ENCODE measurements at regions not wholly inside any gene's neighbourhood (a gene's known extent, or its start where the extent isn't known, plus 50 kb on each side); places are given as distances from the start of the nearest gene placed in this dataset.

GRCh38 chr5:145203193-145203592, 631.9 kb downstream of the PRELID2 start:
- ATAC-seq (ENCODE audit: poor library complexity) (no peak), DNase-seq (no peak)
- intact Hi-C loops (cut with DNase I), result no loop called here

- no peak for DNase-seq
- intact Hi-C loops (cut with DNase I), result no loop called here
- ATAC-seq (ENCODE audit: poor library complexity), result no peak
These were observed 636.4 kb downstream of the PRELID2 start for GRCh38 chr5:145198525-145199260.

- DNase-seq (no peak), ATAC-seq (ENCODE audit: poor library complexity) (no peak)
- intact Hi-C loops (cut with DNase I), result no loop called here
These were observed 645.4 kb downstream of the PRELID2 start for GRCh38 chr5:145189746-145190145.

- no peak for ATAC-seq (ENCODE audit: poor library complexity)
- no peak for DNase-seq
- intact Hi-C loops (cut with DNase I), result no loop called here
These were observed 654.8 kb downstream of the PRELID2 start for GRCh38 chr5:145180371-145180770.

- intact Hi-C loops (cut with DNase I), result no loop called here
- ATAC-seq (ENCODE audit: poor library complexity), result no peak
- no peak for DNase-seq
These were observed 656.3 kb downstream of the PRELID2 start for GRCh38 chr5:145178641-145179523.

GRCh38 chr5:145176041-145176440, 659.1 kb downstream of the PRELID2 start:
- no peak for ATAC-seq (ENCODE audit: poor library complexity)
- DNase-seq, result no peak
- intact Hi-C loops (cut with DNase I), result no loop called here

GRCh38 chr5:145166110-145166509, 669.0 kb downstream of the PRELID2 start:
- ATAC-seq (ENCODE audit: poor library complexity) (no peak), DNase-seq (no peak)
- intact Hi-C loops (cut with DNase I), result no loop called here

- intact Hi-C loops (cut with DNase I), result no loop called here
- no peak for DNase-seq
- ATAC-seq (ENCODE audit: poor library complexity), result no peak
These were observed 671.3 kb downstream of the PRELID2 start for GRCh38 chr5:145163876-145164275.

- no peak for DNase-seq
- intact Hi-C loops (cut with DNase I), result no loop called here
- ATAC-seq (ENCODE audit: poor library complexity), result no peak
These were observed 672.5 kb downstream of the PRELID2 start for GRCh38 chr5:145162626-145163025.

- no peak for DNase-seq
- ATAC-seq (ENCODE audit: poor library complexity), result no peak
- intact Hi-C loops (cut with DNase I), result no loop called here
These were observed 673.8 kb downstream of the PRELID2 start for GRCh38 chr5:145161391-145161790.

- intact Hi-C loops (cut with DNase I), result no loop called here
- no peak for DNase-seq
- no peak for ATAC-seq (ENCODE audit: poor library complexity)
These were observed 674.5 kb downstream of the PRELID2 start for GRCh38 chr5:145160679-145161078.

GRCh38 chr5:145158730-145159129, 676.4 kb downstream of the PRELID2 start:
- no peak for ATAC-seq (ENCODE audit: poor library complexity)
- no peak for DNase-seq
- intact Hi-C loops (cut with DNase I), result no loop called here

- intact Hi-C loops (cut with DNase I), result no loop called here
- DNase-seq (no peak), ATAC-seq (ENCODE audit: poor library complexity) (no peak)
These were observed 677.3 kb downstream of the PRELID2 start for GRCh38 chr5:145157841-145158240.

- intact Hi-C loops (cut with DNase I), result no loop called here
- ATAC-seq (ENCODE audit: poor library complexity) (no peak), DNase-seq (no peak)
These were observed 693.6 kb downstream of the PRELID2 start for GRCh38 chr5:145141534-145141933.

GRCh38 chr5:145130996-145131395, 704.1 kb downstream of the PRELID2 start:
- ATAC-seq (ENCODE audit: poor library complexity) (no peak), DNase-seq (no peak)
- intact Hi-C loops (cut with DNase I), result no loop called here

GRCh38 chr5:145129797-145130196, 705.3 kb downstream of the PRELID2 start:
- ATAC-seq (ENCODE audit: poor library complexity), result no peak
- no peak for DNase-seq
- intact Hi-C loops (cut with DNase I), result no loop called here

- no peak for DNase-seq
- intact Hi-C loops (cut with DNase I), result no loop called here
- ATAC-seq (ENCODE audit: poor library complexity), result no peak
These were observed 710.3 kb downstream of the PRELID2 start for GRCh38 chr5:145124806-145125205.

GRCh38 chr5:145118611-145119010, 716.5 kb downstream of the PRELID2 start:
- ATAC-seq (ENCODE audit: poor library complexity) (no peak), DNase-seq (no peak)
- intact Hi-C loops (cut with DNase I), result no loop called here

GRCh38 chr5:145118127-145118526, 717.0 kb downstream of the PRELID2 start:
- ATAC-seq (ENCODE audit: poor library complexity), result no peak
- intact Hi-C loops (cut with DNase I), result no loop called here
- no peak for DNase-seq

- no peak for DNase-seq
- ATAC-seq (ENCODE audit: poor library complexity), result no peak
- intact Hi-C loops (cut with DNase I), result no loop called here
These were observed 717.9 kb downstream of the PRELID2 start for GRCh38 chr5:145117285-145117684.

All from Right ventricle myocardium superior (tissue), 1 donor.